Thoracic aorta (tissue), 2 donors: ENCODE measurements at regions not wholly inside any gene's neighbourhood (a gene's known extent, or its start where the extent isn't known, plus 50 kb on each side); places are given as distances from the start of the nearest gene placed in this dataset.

Experiments
- ATAC-seq: fragments of 150-250 bp; one replicate; pipeline ENCODE4 v1.8.0; 2017; ENCODE audit warnings: low read depth; ENCODE audit not compliant: insufficient number of reproducible peaks, low FRiP score
- DNase-seq: peaks from one replicate; pipeline ENCODE4 v3.0.0-alpha.2; 2020; ENCODE audit warnings: low spot score
- H3K27ac ChIP-seq, 2 donors: fragments of 200-600 bp; sonication (generic); 1 replicate in 1 of 2; 2 replicates in 1 of 2; pipeline ENCODE4 v1.5.1; 2016; ENCODE audit warnings: mild to moderate bottlenecking in 2 of 2, moderate library complexity in 2 of 2
- H3K27me3 ChIP-seq: fragments of 200-600 bp; sonication (generic); replicated peaks from 2 replicates; pipeline ENCODE4 v1.6.0; 2016; ENCODE audit warnings: mild to moderate bottlenecking; ENCODE audit not compliant: insufficient read depth
- H3K36me3 ChIP-seq: fragments of 200-600 bp; sonication (generic); one replicate; pipeline ENCODE4 v1.5.1; 2016
- H3K4me1 ChIP-seq, 2 donors: fragments of 200-600 bp; sonication (generic); 1 replicate in 1 of 2; 2 replicates in 1 of 2; pipeline versions ENCODE4 v1.5.1 to v1.6.0; 2016; ENCODE audit warnings: low read depth in 2 of 2, mild to moderate bottlenecking in 1 of 2; ENCODE audit not compliant: control insufficient read depth in 1 of 2
- H3K4me3 ChIP-seq: fragments of 200-600 bp; sonication (generic); 2 replicates; pipeline ENCODE4 v1.5.1; 2016; ENCODE audit warnings: mild to moderate bottlenecking
- H3K9me3 ChIP-seq: fragments of 200-600 bp; sonication (generic); 2 replicates; pipeline ENCODE4 v1.5.1; 2016
- TF ChIP-seq, protein P1 (sequence below): fragments of 200-600 bp; sonication (generic); IDR thresholded peaks from one replicate; pipeline ENCODE4 v1.5.1; 2019; ENCODE audit warnings: antibody characterized with exemption

DNA sequence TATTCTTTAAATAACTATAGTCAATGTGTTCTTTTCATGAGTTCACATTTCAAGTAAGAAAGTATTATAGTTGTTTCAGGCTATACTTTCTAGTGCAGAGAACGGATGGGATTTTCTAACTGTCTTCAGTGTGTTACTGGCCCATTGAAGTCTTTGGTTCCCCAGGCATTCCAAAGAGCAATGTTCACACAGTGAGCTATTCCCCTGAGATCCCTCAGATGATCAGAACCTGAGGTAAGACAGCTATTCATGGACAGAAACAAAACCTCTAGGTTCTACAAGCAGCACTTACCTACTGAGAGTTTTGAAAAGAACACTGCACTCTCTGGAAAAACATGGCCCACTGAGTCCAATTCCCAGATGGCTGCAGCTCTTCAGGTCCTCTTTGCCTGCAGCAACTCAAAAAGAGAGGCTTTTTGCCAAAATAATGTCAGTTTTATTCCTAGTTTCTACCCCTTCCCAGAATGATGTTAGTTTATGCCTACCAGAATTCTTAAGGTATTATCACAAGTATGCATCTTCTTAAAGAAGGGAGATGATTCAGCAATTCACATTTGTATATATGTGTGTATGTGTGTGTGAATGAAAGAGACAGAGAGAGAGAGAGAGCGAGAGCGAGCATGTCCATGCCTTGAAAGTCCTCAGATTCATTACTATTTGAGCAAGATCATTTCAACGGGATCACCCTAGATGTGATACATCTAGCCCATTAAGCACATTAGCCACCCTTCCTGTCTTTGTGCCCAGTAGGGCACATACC is 146.1 kb downstream of the PDHA2 start:
- no peaks in the 10 kb centered on the region for H3K36me3 ChIP-seq
- no peaks in the 10 kb centered on the region for H3K27me3 ChIP-seq
- TF ChIP-seq, protein P1, sequence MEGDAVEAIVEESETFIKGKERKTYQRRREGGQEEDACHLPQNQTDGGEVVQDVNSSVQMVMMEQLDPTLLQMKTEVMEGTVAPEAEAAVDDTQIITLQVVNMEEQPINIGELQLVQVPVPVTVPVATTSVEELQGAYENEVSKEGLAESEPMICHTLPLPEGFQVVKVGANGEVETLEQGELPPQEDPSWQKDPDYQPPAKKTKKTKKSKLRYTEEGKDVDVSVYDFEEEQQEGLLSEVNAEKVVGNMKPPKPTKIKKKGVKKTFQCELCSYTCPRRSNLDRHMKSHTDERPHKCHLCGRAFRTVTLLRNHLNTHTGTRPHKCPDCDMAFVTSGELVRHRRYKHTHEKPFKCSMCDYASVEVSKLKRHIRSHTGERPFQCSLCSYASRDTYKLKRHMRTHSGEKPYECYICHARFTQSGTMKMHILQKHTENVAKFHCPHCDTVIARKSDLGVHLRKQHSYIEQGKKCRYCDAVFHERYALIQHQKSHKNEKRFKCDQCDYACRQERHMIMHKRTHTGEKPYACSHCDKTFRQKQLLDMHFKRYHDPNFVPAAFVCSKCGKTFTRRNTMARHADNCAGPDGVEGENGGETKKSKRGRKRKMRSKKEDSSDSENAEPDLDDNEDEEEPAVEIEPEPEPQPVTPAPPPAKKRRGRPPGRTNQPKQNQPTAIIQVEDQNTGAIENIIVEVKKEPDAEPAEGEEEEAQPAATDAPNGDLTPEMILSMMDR = no peak
- H3K4me1 ChIP-seq = no peaks in the 10 kb centered on the region
- DNase-seq (no peak), ATAC-seq (no peak)
- no peak overlapping the region for H3K27ac ChIP-seq
- no peaks in the 10 kb centered on the region for H3K9me3 ChIP-seq
- H3K4me3 ChIP-seq = no peak overlapping the region

DNA sequence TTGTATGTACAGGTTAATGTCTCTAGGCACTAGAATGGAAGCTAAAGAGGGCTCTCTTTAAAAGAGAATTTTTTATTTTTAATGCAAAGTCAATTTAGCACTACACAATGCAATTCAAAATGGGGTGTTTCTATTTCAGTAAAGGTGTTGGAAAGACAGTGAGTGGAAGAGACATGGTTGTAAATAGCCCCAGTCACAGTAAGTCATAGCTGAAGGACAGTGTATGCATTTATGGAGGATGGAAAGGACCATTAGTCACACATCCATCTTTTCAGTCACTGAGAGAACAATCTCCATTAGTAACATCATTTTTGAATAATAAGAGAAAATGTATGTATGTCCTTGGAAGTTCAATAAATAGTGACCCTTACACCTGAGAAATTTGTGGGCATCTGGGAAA is 148.0 kb downstream of the PDHA2 start:
- ATAC-seq (no peak), DNase-seq (no peak)
- H3K27me3 ChIP-seq = no peaks in the 10 kb centered on the region
- H3K27ac ChIP-seq = no peak overlapping the region
- no peaks in the 10 kb centered on the region for H3K36me3 ChIP-seq
- no peak overlapping the region for H3K4me3 ChIP-seq
- TF ChIP-seq, protein P1 = no peak
- no peaks in the 10 kb centered on the region for H3K9me3 ChIP-seq
- no peaks in the 10 kb centered on the region for H3K4me1 ChIP-seq

DNA sequence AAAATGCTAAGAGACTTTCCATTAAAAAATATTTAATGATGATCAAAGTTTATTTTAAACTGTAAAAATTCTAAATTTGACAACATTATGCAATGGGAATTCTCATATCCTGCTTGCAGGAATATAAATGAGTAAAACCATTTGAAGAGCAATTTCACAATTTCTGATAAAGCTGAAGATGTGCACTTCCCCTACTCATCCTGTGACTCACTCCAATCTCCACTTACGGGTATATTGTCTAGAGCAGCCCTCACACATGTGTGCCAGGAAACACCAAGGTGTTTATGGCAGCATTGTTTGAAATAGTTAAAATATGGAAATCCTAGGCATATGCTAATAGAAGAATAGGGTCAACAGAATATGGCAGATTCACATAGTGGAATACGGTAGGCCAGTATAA is 158.4 kb downstream of the PDHA2 start:
- H3K4me3 ChIP-seq = no peak overlapping the region
- DNase-seq (no peak), ATAC-seq (no peak)
- H3K36me3 ChIP-seq = no peaks in the 10 kb centered on the region
- H3K27ac ChIP-seq = no peak overlapping the region
- no peaks in the 10 kb centered on the region for H3K9me3 ChIP-seq
- TF ChIP-seq, protein P1 = no peak
- no peaks in the 10 kb centered on the region for H3K4me1 ChIP-seq
- H3K27me3 ChIP-seq = no peaks in the 10 kb centered on the region

DNA sequence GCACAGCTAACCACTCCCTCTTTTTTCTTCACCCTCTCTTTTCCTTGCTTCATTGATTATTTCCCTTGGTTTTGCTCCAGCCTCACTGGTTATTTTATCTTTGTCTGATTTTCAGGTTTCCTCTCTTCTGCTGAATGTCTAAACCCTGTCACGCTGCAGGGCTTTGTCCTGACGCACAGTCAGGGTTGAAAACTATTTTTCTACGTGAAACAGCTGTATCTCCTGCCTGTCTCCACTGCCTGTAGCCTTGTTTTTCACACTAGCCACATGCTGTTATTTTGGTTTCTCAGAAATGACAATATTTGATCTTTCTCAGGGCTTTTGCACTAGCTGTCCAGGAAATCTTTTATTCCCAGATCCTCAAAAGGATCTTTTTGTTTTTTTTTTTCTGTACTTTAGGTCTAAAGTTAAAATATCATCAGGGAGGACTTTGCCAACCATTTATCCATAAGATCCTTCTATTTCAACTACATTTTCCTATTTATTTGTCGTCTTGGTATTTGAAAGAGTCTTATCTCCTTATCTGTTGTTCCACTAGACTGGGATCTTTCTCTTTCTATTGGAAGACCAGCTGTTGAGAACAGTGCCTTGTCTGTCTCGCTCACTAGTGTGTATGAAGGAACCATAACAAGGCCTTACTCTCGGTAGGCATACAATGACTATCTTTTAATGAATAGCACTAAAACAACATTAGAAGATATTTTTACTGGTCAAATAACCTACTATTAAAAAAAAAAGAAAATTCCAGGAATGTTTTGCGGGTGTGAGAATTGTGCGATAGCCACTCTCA is 164.3 kb downstream of the PDHA2 start:
- H3K27me3 ChIP-seq = no peaks in the 10 kb centered on the region
- H3K27ac ChIP-seq = no peak overlapping the region
- no peaks in the 10 kb centered on the region for H3K4me1 ChIP-seq
- H3K9me3 ChIP-seq = no peaks in the 10 kb centered on the region
- no peak overlapping the region for H3K4me3 ChIP-seq
- no peaks in the 10 kb centered on the region for H3K36me3 ChIP-seq
- no peak for DNase-seq
- no peak for ATAC-seq
- TF ChIP-seq, protein P1 = no peak

DNA sequence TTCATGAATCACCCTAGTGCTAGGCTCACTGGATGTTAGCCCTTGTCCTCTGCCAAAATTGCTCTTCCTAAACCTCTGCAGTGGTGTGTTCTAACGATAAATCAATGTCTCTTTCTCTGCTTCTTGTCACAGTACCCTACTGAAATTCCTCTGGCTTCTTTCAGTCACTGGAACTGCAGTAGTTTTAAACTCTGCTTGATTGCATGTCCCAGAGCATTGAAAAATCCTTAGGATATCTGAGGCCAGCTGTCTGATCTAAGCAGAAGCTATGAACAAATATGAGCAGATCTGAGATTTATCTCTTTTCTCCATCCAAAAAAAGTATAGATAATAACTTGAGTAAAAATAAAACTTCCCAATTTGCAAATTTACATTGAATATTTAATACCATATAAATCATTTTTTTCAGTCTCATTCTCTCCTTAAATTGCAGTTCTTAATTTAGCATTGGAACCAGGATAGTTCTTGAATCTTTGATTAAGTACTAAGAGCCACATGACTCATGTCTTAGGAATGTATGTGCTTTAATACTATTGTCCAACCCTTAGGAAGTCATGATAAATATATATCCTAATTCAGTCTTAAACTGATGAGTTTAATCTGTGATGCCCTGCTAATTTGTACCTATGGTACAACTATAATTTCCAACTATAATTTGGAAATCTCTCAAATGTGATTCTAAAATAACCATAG is 169.7 kb downstream of the PDHA2 start:
- Histone ChIP-seq H3K9me3 (no peaks in the 10 kb centered on the region), H3K4me3 (no peak overlapping the region), H3K4me1 (no peaks in the 10 kb centered on the region), H3K36me3 (no peaks in the 10 kb centered on the region), H3K27ac (no peak overlapping the region), H3K27me3 (no peaks in the 10 kb centered on the region)
- ATAC-seq (no peak), DNase-seq (no peak)
- TF ChIP-seq, protein P1 = no peak
